ENCODE measurements at regions not wholly inside any gene's neighbourhood (a gene's known extent, or its start where the extent isn't known, plus 50 kb on each side); places are given as distances from the start of the nearest gene placed in this dataset.

DNA sequence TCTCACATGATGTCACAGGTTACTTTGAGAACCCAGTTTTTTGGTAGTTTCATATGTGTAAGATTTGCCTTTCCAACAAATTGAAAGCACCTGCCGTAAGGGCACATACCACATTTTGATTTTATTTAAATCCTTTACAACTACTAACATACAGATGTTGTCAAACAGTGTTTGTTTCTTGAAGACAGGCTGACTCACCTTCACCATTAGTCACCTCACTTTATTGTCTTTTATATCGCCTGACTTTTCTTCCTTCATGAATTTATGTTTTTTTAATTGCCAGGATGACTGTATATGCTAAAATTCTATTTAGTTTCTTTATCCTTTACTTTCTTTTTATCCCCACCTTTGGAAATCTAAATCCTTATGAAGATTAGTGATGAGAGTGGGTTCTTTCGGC, 886.7 kb downstream of the SUCLG1 start:
- no peak for FAIRE-seq
- 10% methylated on average over 3 of the region's 3 CpGs for WGBS (ENCODE audit: insufficient coverage, low coverage, missing lambda C conversion rate)
- no peak for TF ChIP-seq SNAPC5 (CRISPR knock-in tag; IDR thresholded peaks at IDR 0.05)
- TF ChIP-seq, protein P1, sequence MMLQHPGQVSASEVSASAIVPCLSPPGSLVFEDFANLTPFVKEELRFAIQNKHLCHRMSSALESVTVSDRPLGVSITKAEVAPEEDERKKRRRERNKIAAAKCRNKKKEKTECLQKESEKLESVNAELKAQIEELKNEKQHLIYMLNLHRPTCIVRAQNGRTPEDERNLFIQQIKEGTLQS (IDR thresholded peaks at IDR 0.05): no peak
- TF ChIP-seq, protein P1 (CRISPR knock-in tag; conservative IDR thresholded peaks at IDR 0.05): no peak
- no peak for TF ChIP-seq ZNF75A (CRISPR knock-in tag; IDR thresholded peaks at IDR 0.05)
- TF ChIP-seq, protein P2, sequence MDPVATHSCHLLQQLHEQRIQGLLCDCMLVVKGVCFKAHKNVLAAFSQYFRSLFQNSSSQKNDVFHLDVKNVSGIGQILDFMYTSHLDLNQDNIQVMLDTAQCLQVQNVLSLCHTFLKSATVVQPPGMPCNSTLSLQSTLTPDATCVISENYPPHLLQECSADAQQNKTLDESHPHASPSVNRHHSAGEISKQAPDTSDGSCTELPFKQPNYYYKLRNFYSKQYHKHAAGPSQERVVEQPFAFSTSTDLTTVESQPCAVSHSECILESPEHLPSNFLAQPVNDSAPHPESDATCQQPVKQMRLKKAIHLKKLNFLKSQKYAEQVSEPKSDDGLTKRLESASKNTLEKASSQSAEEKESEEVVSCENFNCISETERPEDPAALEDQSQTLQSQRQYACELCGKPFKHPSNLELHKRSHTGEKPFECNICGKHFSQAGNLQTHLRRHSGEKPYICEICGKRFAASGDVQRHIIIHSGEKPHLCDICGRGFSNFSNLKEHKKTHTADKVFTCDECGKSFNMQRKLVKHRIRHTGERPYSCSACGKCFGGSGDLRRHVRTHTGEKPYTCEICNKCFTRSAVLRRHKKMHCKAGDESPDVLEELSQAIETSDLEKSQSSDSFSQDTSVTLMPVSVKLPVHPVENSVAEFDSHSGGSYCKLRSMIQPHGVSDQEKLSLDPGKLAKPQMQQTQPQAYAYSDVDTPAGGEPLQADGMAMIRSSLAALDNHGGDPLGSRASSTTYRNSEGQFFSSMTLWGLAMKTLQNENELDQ (CRISPR knock-in tag; IDR thresholded peaks at IDR 0.05; ENCODE audit: borderline replicate concordance): no peak
- TF ChIP-seq HLTF (IDR thresholded peaks at IDR 0.05): no peak
- no peak for TF ChIP-seq SLC30A9 (CRISPR knock-in tag; IDR thresholded peaks at IDR 0.05)
- TF ChIP-seq, protein P3, sequence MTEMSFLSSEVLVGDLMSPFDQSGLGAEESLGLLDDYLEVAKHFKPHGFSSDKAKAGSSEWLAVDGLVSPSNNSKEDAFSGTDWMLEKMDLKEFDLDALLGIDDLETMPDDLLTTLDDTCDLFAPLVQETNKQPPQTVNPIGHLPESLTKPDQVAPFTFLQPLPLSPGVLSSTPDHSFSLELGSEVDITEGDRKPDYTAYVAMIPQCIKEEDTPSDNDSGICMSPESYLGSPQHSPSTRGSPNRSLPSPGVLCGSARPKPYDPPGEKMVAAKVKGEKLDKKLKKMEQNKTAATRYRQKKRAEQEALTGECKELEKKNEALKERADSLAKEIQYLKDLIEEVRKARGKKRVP (CRISPR knock-in tag; IDR thresholded peaks at IDR 0.05): no peak
- no peak for TF ChIP-seq ZNF23 (CRISPR knock-in tag; IDR thresholded peaks at IDR 0.05)
- no peak for TF ChIP-seq ZNF274 (IDR thresholded peaks at IDR 0.05; ENCODE audit: borderline replicate concordance, low read depth, low read length)
- TF ChIP-seq PTBP1 (IDR thresholded peaks at IDR 0.05; ENCODE audit: low read depth, low read length): no peak
- TF ChIP-seq CREBBP (IDR thresholded peaks at IDR 0.05; ENCODE audit: low read depth, low read length): no peak
- no peak for TF ChIP-seq ZKSCAN8 (CRISPR knock-in tag; IDR thresholded peaks at IDR 0.05)
- no peak for TF ChIP-seq CCNT2 (IDR thresholded peaks at IDR 0.05; ENCODE audit: borderline replicate concordance, extremely low read depth, insufficient read length, low read depth, low read length)
- no peak for TF ChIP-seq CGGBP1 (CRISPR knock-in tag; IDR thresholded peaks at IDR 0.05)
- no peak for TF ChIP-seq MECOM (CRISPR knock-in tag; IDR thresholded peaks at IDR 0.05)
- no peak for TF ChIP-seq HNRNPH1 (optimal IDR thresholded peaks at IDR 0.05; ENCODE audit: low read depth, low read length)
- TF ChIP-seq, protein P4, sequence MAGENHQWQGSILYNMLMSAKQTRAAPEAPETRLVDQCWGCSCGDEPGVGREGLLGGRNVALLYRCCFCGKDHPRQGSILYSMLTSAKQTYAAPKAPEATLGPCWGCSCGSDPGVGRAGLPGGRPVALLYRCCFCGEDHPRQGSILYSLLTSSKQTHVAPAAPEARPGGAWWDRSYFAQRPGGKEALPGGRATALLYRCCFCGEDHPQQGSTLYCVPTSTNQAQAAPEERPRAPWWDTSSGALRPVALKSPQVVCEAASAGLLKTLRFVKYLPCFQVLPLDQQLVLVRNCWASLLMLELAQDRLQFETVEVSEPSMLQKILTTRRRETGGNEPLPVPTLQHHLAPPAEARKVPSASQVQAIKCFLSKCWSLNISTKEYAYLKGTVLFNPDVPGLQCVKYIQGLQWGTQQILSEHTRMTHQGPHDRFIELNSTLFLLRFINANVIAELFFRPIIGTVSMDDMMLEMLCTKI (IDR thresholded peaks at IDR 0.05; ENCODE audit: partially characterized antibody): no peak

More for the DNA sequence above, 886.7 kb downstream of the SUCLG1 start:
- H2AFZ ChIP-seq (ENCODE audit: low read depth, low read length): no peak overlapping the region
- in situ Hi-C loops (cut with MboI): no loop called here
- BruUV-seq (replicated peaks): no TSS peak
- DNase-seq (ENCODE audit: extremely low read depth in 1 of 4, low spot score in 3 of 4) (no peak), ATAC-seq (no peak)
- no peak overlapping the region for H3K4me2 ChIP-seq (ENCODE audit: insufficient read depth, low read length)
- H3K36me3 ChIP-seq (ENCODE audit: control insufficient read depth, insufficient read depth, low read length): no peaks in the 10 kb centered on the region
- CTCF ChIA-PET (ENCODE audit: low intra/inter-chr PET ratio): no interaction called here
- H3K27ac ChIP-seq (ENCODE audit: extremely low read depth, low read depth, low read length): no peak overlapping the region
- H3K9me1 ChIP-seq (ENCODE audit: control insufficient read depth, insufficient read depth, low read length): no peaks in the 10 kb centered on the region
- H3K27me3 ChIP-seq (ENCODE audit: control insufficient read depth in 2 of 2, insufficient read depth in 2 of 2, low read length in 2 of 2): no peaks in the 10 kb centered on the region
- no peaks in the 10 kb centered on the region for H3K4me1 ChIP-seq (replicated peaks in 1 of 2; ENCODE audit: control insufficient read depth in 2 of 2, insufficient read depth in 2 of 2, low read length in 2 of 2)
- no peaks in the 10 kb centered on the region for H3K9me3 ChIP-seq (replicated peaks; ENCODE audit: control insufficient read depth, insufficient read depth, low read depth, low read length)
- H4K20me1 ChIP-seq (replicated peaks; ENCODE audit: control insufficient read depth, insufficient read depth, low read length): no peaks in the 10 kb centered on the region
- POLR2A ChIA-PET: no interaction called here
- H3K9ac ChIP-seq (ENCODE audit: insufficient read depth in 1 of 2, low read depth in 2 of 2, low read length in 2 of 2): no peak overlapping the region
- no peaks in the 10 kb centered on the region for H3K79me2 ChIP-seq (ENCODE audit: control insufficient read depth, insufficient read depth, low read length)
- intact Hi-C loops (cut with micrococcal nuclease): no loop called here
- H3K4me3 ChIP-seq: no peak overlapping the region
